HG03045 (cell line): ENCODE measurements at regions not wholly inside any gene's neighbourhood (a gene's known extent, or its start where the extent isn't known, plus 50 kb on each side); places are given as distances from the start of the nearest gene placed in this dataset.
"Not testable (repeated sequence)": the region's sequence is repeated elsewhere in the genome, so short reads cannot be mapped to it uniquely, and the experiment has no call there.

Experiments used
- ATAC-seq: cut with Tn5 transposase; IDR thresholded peaks from one replicate; pipeline ENCODE4 v1.9.1; 2021; ENCODE audit warnings: mild to moderate bottlenecking, moderate library complexity; ENCODE audit not compliant: unreplicated experiment

DNA sequence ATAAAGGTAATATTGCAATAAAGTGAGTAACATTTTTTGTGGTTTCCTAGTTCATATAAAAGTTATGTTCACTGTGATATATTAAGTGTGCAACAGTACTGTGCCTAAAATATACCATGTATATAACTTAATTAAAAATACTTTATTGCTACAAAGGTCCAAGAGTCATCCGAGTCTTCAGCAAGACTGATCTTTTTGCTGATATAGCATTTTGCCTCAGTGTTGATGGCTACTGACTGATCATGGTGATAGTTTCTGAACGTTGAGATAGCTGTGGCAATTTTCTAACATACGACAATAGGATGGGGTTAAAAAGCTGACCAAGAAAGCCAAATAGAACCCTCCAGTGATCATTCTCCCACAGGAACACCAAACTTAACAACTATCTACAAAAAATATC, 1302.7 kb downstream of the TECRL start:
- ATAC-seq, result no peak

DNA sequence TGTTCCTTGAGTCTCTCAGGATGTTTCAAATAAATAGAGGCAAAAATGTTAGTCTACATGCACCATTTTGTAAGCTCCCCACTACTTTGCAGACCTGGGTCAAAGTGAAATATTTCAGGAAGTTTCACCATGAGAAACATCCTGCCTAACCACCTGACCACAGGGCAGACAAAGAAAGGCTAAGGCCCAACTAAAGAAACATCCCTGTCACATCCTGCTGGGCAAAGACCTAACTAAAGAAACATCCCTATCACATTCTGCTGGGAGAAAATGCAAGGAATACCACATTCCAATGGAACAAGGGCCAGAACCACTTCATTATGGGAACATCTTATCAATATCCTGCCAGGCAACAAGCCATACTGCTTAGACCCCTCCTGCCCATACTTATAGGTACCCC, 1303.4 kb downstream of the TECRL start:
- ATAC-seq, result no peak

DNA sequence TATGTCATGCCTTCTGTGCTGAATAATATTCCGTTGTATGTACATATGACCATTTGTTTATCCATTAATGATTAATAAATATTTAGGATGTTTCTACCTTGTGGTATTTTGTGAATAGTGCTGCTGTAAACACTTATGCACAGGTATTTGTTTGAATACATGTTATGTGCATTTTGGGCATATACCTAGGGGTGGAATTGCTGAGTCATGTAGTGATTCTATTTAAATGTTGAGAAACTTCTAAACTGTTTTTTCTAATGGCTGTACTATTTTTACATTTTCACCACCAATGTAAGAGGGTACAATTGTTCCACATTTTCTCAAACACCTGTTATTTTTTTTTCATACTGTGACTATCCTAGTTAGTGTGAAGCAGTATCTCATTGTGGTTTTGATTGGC, 1318.6 kb downstream of the TECRL start:
- no peak for ATAC-seq

DNA sequence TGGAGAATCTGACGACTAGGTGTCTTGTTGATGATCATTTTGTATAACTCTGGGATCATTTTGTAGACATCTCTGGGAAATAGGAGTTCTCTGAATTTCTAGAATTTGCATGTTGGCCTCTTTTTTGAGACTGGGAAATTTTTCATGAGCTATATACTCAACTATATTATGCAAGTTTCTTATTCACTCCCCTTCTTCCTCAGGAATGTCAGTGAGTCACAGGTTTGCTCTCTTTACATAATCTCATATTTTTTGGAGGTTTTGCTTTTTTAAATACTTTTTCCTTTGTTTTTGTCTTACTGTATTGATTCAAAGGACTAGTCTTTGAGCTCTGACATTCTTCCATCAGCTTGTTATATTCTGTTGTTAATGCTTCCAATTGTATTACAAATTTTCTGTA, 1324.2 kb downstream of the TECRL start:
- no peak for ATAC-seq

DNA sequence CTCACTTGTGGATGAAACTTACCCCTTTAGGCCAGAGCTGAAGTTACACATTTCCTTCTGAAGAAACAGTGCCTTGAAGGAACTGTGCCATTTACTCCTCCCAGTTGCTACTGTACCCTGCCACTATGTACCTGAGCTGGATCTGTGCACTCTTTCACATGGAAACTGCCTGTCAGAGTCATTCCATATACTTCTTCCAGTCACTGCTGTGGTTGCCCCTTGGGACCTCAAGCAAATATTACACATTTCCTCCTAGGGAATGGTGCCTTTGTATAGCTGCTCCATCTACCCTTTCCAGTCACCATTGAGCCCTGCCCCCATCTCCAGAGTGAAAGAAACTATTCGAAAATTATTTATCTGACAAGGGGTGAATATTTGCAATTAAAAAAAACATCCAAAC, 1328.3 kb downstream of the TECRL start:
- ATAC-seq, result no peak

GRCh38 chr4:63063760-63064159, 1345.5 kb downstream of the TECRL start:
- no peak for ATAC-seq

GRCh38 chr4:63062891-63063290, 1346.4 kb downstream of the TECRL start:
- not testable (repeated sequence) for ATAC-seq

GRCh38 chr4:63049726-63050125, 1359.5 kb downstream of the TECRL start:
- ATAC-seq, result no peak

DNA sequence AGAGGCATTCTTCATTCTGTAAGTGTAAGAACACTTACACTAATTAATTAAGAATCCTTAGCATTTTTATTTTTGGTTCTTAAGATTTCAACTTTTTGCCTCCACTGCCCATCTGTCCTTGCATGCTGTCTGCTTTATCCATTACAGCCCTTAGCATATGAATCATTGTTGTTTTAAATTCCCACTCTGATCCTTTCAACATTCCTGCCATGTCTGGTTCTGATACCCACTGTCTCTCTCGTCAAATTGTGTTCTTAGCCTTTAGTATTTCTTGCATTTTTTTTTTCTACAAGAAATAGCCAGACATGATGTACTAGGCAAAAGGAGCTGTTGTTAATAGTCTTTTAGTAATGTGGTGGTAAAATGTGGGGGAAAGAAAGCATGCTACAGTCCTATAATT, 1360.0 kb downstream of the TECRL start:
- no peak for ATAC-seq

- ATAC-seq, result no peak
Measured at GRCh38 chr4:63036159-63036866, 1372.9 kb downstream of the TECRL start.

DNA sequence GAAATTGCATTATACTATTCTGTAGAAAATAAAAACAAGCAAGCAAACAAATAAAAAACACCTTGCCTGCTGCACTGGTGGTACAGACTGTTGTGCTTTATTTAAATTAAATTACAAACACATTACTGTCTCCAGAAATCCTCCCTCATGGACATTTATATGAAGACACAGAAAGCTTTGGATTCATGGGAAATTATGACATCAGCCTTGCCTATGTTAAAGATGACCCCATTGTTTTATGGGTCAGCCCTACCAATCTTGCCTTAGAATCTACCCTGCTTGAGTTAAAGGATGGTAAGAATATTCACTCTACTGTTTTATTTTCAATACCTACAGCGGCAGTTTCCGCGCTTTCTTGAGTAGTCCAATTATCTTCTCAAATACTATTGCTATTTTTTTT, 1379.9 kb downstream of the TECRL start:
- ATAC-seq, result no peak

DNA sequence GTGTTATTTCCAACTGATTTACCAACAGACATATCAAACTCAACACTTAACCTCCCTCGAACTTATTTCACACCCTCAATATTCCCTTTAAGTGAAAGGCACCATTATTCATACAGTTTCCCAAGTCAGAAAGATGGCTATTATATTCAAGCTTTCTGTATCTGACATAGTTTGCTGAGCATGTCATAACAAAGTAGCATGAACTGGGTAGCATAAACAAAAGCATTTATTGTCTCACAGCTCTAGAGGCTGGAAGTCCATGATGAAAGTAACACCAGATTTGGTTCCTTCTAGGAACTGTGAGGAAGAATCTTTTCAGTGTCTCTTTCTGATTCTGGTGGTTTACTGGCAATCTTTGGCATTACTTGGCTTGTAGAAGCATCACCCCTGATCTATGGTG, 1388.6 kb downstream of the TECRL start:
- no peak for ATAC-seq

- no peak for ATAC-seq
Measured at GRCh38 chr4:63017300-63017699, 1392.0 kb downstream of the TECRL start.

GRCh38 chr4:62970846-62971245, 1438.4 kb downstream of the TECRL start:
- ATAC-seq, result no peak

GRCh38 chr4:62960415-62960814, 1448.8 kb downstream of the TECRL start:
- ATAC-seq, result no peak

- no peak for ATAC-seq
Measured at GRCh38 chr4:62953752-62954151, 1455.5 kb downstream of the TECRL start.

- no peak for ATAC-seq
Measured at GRCh38 chr4:62952366-62952765, 1456.9 kb downstream of the TECRL start.

GRCh38 chr4:62948108-62948507, 1461.1 kb downstream of the TECRL start:
- no peak for ATAC-seq

- ATAC-seq, result no peak
Measured at GRCh38 chr4:62940229-62940628, 1469.0 kb downstream of the TECRL start.

DNA sequence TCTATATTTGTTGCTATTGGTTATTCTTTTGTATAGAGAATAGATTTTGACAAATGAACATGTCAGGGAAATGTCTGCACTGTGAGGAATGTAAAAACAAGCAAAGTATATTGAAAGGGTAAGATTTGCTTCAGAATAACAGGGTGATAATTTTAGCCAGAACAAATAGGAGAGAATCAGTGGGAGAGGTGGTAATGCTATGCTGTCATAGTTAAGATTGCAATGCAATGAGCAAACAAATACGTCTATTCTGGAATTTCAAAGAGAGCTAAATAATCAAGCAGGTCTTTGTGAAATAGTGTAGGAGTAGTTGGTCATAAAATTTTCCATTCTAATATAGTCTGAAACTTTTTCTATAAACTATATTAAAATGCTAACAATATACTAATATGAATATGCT, 1478.4 kb downstream of the TECRL start:
- ATAC-seq, result no peak

DNA sequence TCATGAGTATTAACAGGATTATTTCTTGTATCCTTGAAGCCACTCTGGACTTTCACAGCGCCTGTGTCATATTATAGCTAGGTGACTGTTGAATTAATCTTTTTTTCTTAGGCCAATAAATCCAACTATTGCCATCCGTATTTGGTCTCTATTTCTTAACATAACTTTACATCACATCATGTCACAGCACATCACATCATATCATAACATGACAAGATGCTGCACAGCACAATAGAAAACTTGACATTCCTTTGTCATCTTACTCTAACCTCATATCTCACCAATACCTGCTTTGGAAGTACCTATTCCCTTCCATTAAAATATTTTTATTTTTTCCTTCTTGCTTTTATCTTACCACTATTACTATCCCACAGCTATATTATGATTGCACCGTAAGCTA, 1480.8 kb downstream of the TECRL start:
- no peak for ATAC-seq

GRCh38 chr4:62927574-62927973, 1481.7 kb downstream of the TECRL start:
- ATAC-seq, result no peak

DNA sequence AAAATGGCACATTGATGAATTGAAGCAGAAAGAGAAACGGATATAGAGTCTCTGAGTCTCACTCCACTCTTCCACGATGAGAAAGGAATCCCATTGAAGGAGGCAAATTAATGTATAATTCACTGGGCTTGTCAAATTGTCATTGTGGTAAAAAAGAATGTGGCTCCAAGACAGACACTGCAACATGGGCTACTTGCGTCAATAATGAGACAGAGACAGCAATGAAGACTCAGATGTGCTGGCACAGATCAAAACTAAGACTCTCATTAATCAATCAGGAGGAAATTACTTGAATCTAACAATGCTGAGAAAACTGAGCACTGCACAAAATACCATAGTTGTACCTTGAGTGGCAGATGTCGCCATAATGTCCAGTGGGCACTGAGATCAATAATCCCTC, 1485.5 kb downstream of the TECRL start:
- ATAC-seq, result no peak
